MCF 10A (cell line): ENCODE measurements at regions not wholly inside any gene's neighbourhood (a gene's known extent, or its start where the extent isn't known, plus 50 kb on each side); places are given as distances from the start of the nearest gene placed in this dataset.
A peak's percentile ranks its signal among the peaks of the same experiment; 100 is the strongest.

Experiments
- BruUV-seq: library from RNA; stranded (reverse); fragments of 400-500 nt; replicated peaks from 2 replicates; lab custom pipeline; 2021; lab: Mats Ljungman, UMichigan
- CTCF ChIA-PET: fragments of 300-600 bp; sonication (Branson Sonifier 250); formaldehyde crosslinking; extraction: SDS; loops from one replicate; lab custom pipeline; 2021; ENCODE audit warnings: antibody characterized with exemption, inconsistent platforms; lab: Yijun Ruan, JAX
- POLR2A ChIA-PET: fragments of 300-600, 350-650 bp; sonication (Branson Sonifier 250); formaldehyde crosslinking; extraction: SDS; loops from one replicate; lab custom pipeline; 2020; ENCODE audit warnings: antibody characterized with exemption, inconsistent platforms; lab: Yijun Ruan, JAX
- DNase-seq: peaks from one replicate; pipeline ENCODE4 v3.0.0-alpha.2; 2018; ENCODE audit not compliant: unreplicated experiment
- H3K27ac Mint-ChIP-seq: one replicate; pipeline ENCODE4 v1.8.0; 2022; ENCODE audit warnings: mild to moderate bottlenecking, low read depth, mixed read lengths; ENCODE audit not compliant: unreplicated experiment
- H3K27me3 Mint-ChIP-seq: one replicate; pipeline ENCODE4 v1.8.0; 2022; ENCODE audit warnings: mixed read lengths; ENCODE audit not compliant: insufficient read depth, unreplicated experiment
- H3K36me3 Mint-ChIP-seq: one replicate; pipeline ENCODE4 v1.8.0; 2022; ENCODE audit warnings: mild to moderate bottlenecking, moderate library complexity, mixed read lengths; ENCODE audit not compliant: insufficient read depth, unreplicated experiment
- H3K4me1 Mint-ChIP-seq: one replicate; pipeline ENCODE4 v1.8.0; 2022; ENCODE audit warnings: mixed read lengths; ENCODE audit not compliant: insufficient read depth, unreplicated experiment
- H3K4me3 Mint-ChIP-seq: one replicate; pipeline ENCODE4 v1.8.0; 2022; ENCODE audit warnings: mild to moderate bottlenecking, moderate library complexity, mixed read lengths; ENCODE audit not compliant: unreplicated experiment
- H3K9me3 Mint-ChIP-seq: one replicate; pipeline ENCODE4 v1.8.0; 2022; ENCODE audit warnings: mixed read lengths; ENCODE audit not compliant: unreplicated experiment
- CTCF ChIP-seq: fragments of 200-600 bp; IDR thresholded peaks from one replicate; pipeline ENCODE4 v1.8.0; 2022; ENCODE audit warnings: antibody characterized with exemption, mild to moderate bottlenecking; ENCODE audit not compliant: unreplicated experiment
- intact Hi-C: fragments of 100-400 bp; cut with micrococcal nuclease; formaldehyde crosslinking; loops from 2 replicates; pipeline ENCODE4 v1.14.1; 2022

- no peaks in the 10 kb centered on the region for H3K27me3 Mint-ChIP-seq
- POLR2A ChIA-PET = interaction anchor here (0.6 to 1.5 kb wide), 7 partner anchors 67 to 160 kb away, joined by 3 to 10 read pairs (median 4); partner anchors contain the start of gene CACUL1
These were observed 116.6 kb upstream of the CACUL1 start for GRCh38 chr10:118871244-118871865.

GRCh38 chr10:118873091-118873737 lies 118.4 kb upstream of the CACUL1 start:
- H3K9me3 Mint-ChIP-seq = no peaks in the 10 kb centered on the region
- H3K27ac Mint-ChIP-seq = peak overlapping the region; percentile 75
- TF ChIP-seq CTCF = no peak

More at GRCh38 chr10:118871244-118871865, 116.6 kb upstream of the CACUL1 start:
- peaks cover 46% of the 10 kb centered on the region for H3K4me1 Mint-ChIP-seq
- no peak for TF ChIP-seq CTCF
- CTCF ChIA-PET = interaction anchor here (0.6 to 1.3 kb wide), 3 partner anchors 10 to 303 kb away, joined by 3 to 5 read pairs (median 4); no protein-coding TSS in a partner anchor
- peak overlapping the region; percentile 43 for H3K4me3 Mint-ChIP-seq
- no TSS peak for BruUV-seq
- peak overlapping the region; percentile 83 for H3K27ac Mint-ChIP-seq
- no peak for DNase-seq
- intact Hi-C loops = no loop called here
- H3K36me3 Mint-ChIP-seq = no peaks in the 10 kb centered on the region
- no peaks in the 10 kb centered on the region for H3K9me3 Mint-ChIP-seq

GRCh38 chr10:118873738-118874105 lies 119.0 kb upstream of the CACUL1 start:
- Mint-ChIP-seq H3K9me3 (no peaks in the 10 kb centered on the region), H3K36me3 (no peaks in the 10 kb centered on the region), H3K27ac (peak overlapping the region; percentile 75), H3K27me3 (no peaks in the 10 kb centered on the region), H3K4me1 (peaks cover 39% of the 10 kb centered on the region), H3K4me3 (no peak overlapping the region)
- ChIA-PET POLR2A (interaction anchor here (0.6 to 1.2 kb wide), 6 partner anchors 32 to 1339 kb away, joined by 3 to 5 read pairs (median 3); no protein-coding TSS in a partner anchor), CTCF (interaction anchor here (0.6 kb wide), 1 partner anchor 21 kb away, joined by 3 read pairs; no protein-coding TSS in a partner anchor)
- BruUV-seq = no TSS peak
- no peak for DNase-seq
- intact Hi-C loops = no loop called here
- no peak for TF ChIP-seq CTCF

More at GRCh38 chr10:118873091-118873737, 118.4 kb upstream of the CACUL1 start:
- no TSS peak for BruUV-seq
- Mint-ChIP-seq H3K27me3 (no peaks in the 10 kb centered on the region), H3K4me3 (no peak overlapping the region), H3K4me1 (peaks cover 42% of the 10 kb centered on the region), H3K36me3 (no peaks in the 10 kb centered on the region)
- peak; percentile 61 for DNase-seq
- POLR2A ChIA-PET = interaction anchor here (0.6 to 1.2 kb wide), 7 partner anchors 16 to 1340 kb away, joined by 3 to 4 read pairs (median 3); no protein-coding TSS in a partner anchor
- CTCF ChIA-PET = interaction anchor here (0.6 kb wide), 1 partner anchor 20 kb away, joined by 3 read pairs; no protein-coding TSS in a partner anchor
- intact Hi-C loops = no loop called here

- no peak for DNase-seq
- Mint-ChIP-seq H3K4me3 (no peak overlapping the region), H3K36me3 (no peaks in the 10 kb centered on the region), H3K9me3 (no peaks in the 10 kb centered on the region), H3K4me1 (peaks cover 35% of the 10 kb centered on the region), H3K27me3 (no peaks in the 10 kb centered on the region), H3K27ac (no peak overlapping the region)
- BruUV-seq = no TSS peak
- intact Hi-C loops = no loop called here
- ChIA-PET CTCF (no interaction called here), POLR2A (interaction anchor here (0.6 to 1.2 kb wide), 5 partner anchors 32 to 1339 kb away, joined by 3 to 5 read pairs (median 3); no protein-coding TSS in a partner anchor)
- TF ChIP-seq CTCF = no peak
These were observed 119.4 kb upstream of the CACUL1 start for GRCh38 chr10:118874171-118874570.
